K562 (cell line): ENCODE measurements at regions not wholly inside any gene's neighbourhood (a gene's known extent, or its start where the extent isn't known, plus 50 kb on each side); places are given as distances from the start of the nearest gene placed in this dataset.

Experiments
- CEBPG ChIP-seq, 3 experiments: fragments of 200-800 bp in 1 of 3; sonication (Bioruptor generic) in 1 of 3; sonication (generic) in 1 of 3; formaldehyde crosslinking in 1 of 3; IDR thresholded peaks in 2 of 3; conservative IDR thresholded peaks in 1 of 3; 2 replicates each; pipeline versions ENCODE4 v1.6.1 to v1.8.0; 2016 to 2022; ENCODE audit warnings: missing compliant biosample characterization in 2 of 3, missing genetic modification characterization in 2 of 3, mild to moderate bottlenecking in 1 of 3, missing genetic modification reagents in 1 of 3
- CTCF ChIP-seq, 3 experiments: IDR thresholded peaks in 2 of 3; conservative IDR thresholded peaks in 1 of 3; 2 replicates each; pipeline ENCODE4 v1.5.1; 2011 to 2012; ENCODE audit warnings: low read length in 3 of 3, mild to moderate bottlenecking in 3 of 3, control low read depth in 2 of 3, improper control_type of control experiment in 1 of 3, inconsistent platforms in 1 of 3, low read depth in 1 of 3, mixed read lengths in 1 of 3, moderate library complexity in 1 of 3; ENCODE audit not compliant: insufficient read depth in 2 of 3
- ELF4 ChIP-seq: fragments of 450-650 bp; formaldehyde crosslinking; IDR thresholded peaks from 2 replicates; pipeline ENCODE4 v1.4.0; 2022; ENCODE audit warnings: missing genetic modification characterization
- EP300 ChIP-seq: IDR thresholded peaks from 2 replicates; pipeline ENCODE4 v1.6.1; 2012; ENCODE audit warnings: low read length, improper control_type of control experiment
- HMGXB4 ChIP-seq: sonication (generic); formaldehyde crosslinking; IDR thresholded peaks from 2 replicates; pipeline ENCODE4 v1.8.1; 2023; ENCODE audit warnings: mild to moderate bottlenecking, missing genetic modification reagents
- L3MBTL2 ChIP-seq: fragments of 450-650 bp; IDR thresholded peaks from 2 replicates; pipeline ENCODE4 v1.6.1; 2016; ENCODE audit warnings: mild to moderate bottlenecking, moderate library complexity
- MTF1 ChIP-seq: fragments of 250-450 bp; sonication (Bioruptor Pico); IDR thresholded peaks from 2 replicates; pipeline ENCODE4 v1.9.0; 2021; ENCODE audit warnings: moderate library complexity, mild to moderate bottlenecking, inconsistent platforms, borderline replicate concordance
- PHF21A ChIP-seq: fragments of 450-650 bp; IDR thresholded peaks from 2 replicates; pipeline ENCODE4 v1.6.1; 2017; ENCODE audit warnings: low read depth, borderline replicate concordance
- RHOXF2B ChIP-seq: fragments of 250-450 bp; sonication (Bioruptor Pico); conservative IDR thresholded peaks from 2 replicates; pipeline ENCODE4 v1.5.1; 2021
- SIN3B ChIP-seq: fragments of 450-650 bp; IDR thresholded peaks from 2 replicates; pipeline ENCODE4 v1.6.1; 2017; ENCODE audit warnings: low read depth, mild to moderate bottlenecking, moderate library complexity
- ZNF143 ChIP-seq: sonication (generic); formaldehyde crosslinking; IDR thresholded peaks from 2 replicates; pipeline ENCODE4 v1.9.0; 2022; ENCODE audit warnings: mild to moderate bottlenecking, missing genetic modification reagents

- TF ChIP-seq HMGXB4 (CRISPR knock-in tag): no peak
- no peak for TF ChIP-seq EP300
- no peak for TF ChIP-seq MTF1 (CRISPR knock-in tag)
- no peak for TF ChIP-seq PHF21A
- no peak for TF ChIP-seq CEBPG (CRISPR knock-in tag; IDR thresholded peaks at IDR 0.05)
- no peak for TF ChIP-seq CEBPG (tag; conservative IDR thresholded peaks at IDR 0.05 in 1 of 2, IDR thresholded peaks at IDR 0.05 in 1 of 2)
- TF ChIP-seq ZNF143: no peak
- no peak for TF ChIP-seq RHOXF2B (CRISPR knock-in tag)
- TF ChIP-seq SIN3B: no peak
- TF ChIP-seq CTCF (IDR thresholded peaks at IDR 0.05 in 2 of 3, conservative IDR thresholded peaks at IDR 0.05 in 1 of 3; ENCODE audit: insufficient read depth in 2 of 3, low read depth in 1 of 3, low read length in 3 of 3): no peak
- no peak for TF ChIP-seq ELF4 (CRISPR knock-in tag)
- no peak for TF ChIP-seq L3MBTL2
Observed at GRCh38 chr7:46424934-46425333, 503.9 kb upstream of the IGFBP3 start.
